ENCODE measurements at regions not wholly inside any gene's neighbourhood (a gene's known extent, or its start where the extent isn't known, plus 50 kb on each side); places are given as distances from the start of the nearest gene placed in this dataset.

DNA sequence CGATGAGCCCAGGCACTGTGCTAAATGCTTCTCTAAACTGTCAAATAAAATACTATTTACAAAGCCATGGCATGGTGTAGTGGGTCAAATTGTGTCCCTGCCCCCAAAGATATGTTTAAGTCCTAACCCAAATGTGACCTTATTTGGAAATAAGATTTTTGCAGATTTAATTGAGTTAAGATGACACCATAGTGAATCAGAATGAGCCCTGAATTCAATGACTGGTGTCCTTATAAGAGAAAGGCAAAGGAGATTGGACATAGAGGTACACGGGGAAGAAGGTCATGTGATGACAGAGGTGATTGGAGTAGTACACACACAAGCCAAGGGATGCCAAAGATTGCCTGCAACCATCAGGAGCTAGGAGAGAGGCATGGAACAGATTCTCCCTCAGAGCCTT, 121.6 kb upstream of the VEPH1 start:
- FAIRE-seq, result no peak
- Histone ChIP-seq H4K20me1 (replicated peaks in 1 of 2; ENCODE audit: control insufficient read depth in 1 of 2, insufficient read depth in 2 of 2, low read length in 2 of 2) (no peaks in the 10 kb centered on the region), H3K18ac (ENCODE audit: extremely low read depth, low read length) (no peak overlapping the region), H3K9ac (replicated peaks in 1 of 4; ENCODE audit: extremely low read depth in 1 of 4, low read depth in 3 of 4, low read length in 3 of 4) (no peak overlapping the region), H2BK12ac (ENCODE audit: low read depth, low read length) (no peak overlapping the region), H3K4me1 (replicated peaks in 1 of 4; ENCODE audit: control insufficient read depth in 3 of 4, insufficient read depth in 4 of 4, low read length in 3 of 4) (no peaks in the 10 kb centered on the region), H3K79me1 (ENCODE audit: low read depth, low read length) (no peaks in the 10 kb centered on the region), H3K23me2 (ENCODE audit: low read depth, low read length) (no peaks in the 10 kb centered on the region), H3K9me3 (ENCODE audit: insufficient read depth in 2 of 2, low read depth in 1 of 2, low read length in 1 of 2) (no peaks in the 10 kb centered on the region), H4K91ac (replicated peaks; ENCODE audit: insufficient read length, low read length) (no peak overlapping the region), H2AFZ (ENCODE audit: low read length) (no peak overlapping the region), H3K23ac (ENCODE audit: insufficient read length) (no peak overlapping the region), H4K8ac (ENCODE audit: extremely low read depth, insufficient read depth, low read length) (no peak overlapping the region), H3K56ac (replicated peaks; ENCODE audit: insufficient read length, low read depth, low read length) (no peak overlapping the region), H3K4ac (replicated peaks; ENCODE audit: insufficient read length, low read depth, low read length) (no peak overlapping the region), H2AK5ac (ENCODE audit: low read depth, low read length) (no peak overlapping the region), H3K27ac (ENCODE audit: low read depth, low read length) (no peak overlapping the region), H3K4me2 (ENCODE audit: insufficient read depth in 1 of 2, low read depth in 2 of 2, low read length in 2 of 2) (no peak overlapping the region), H3K79me2 (ENCODE audit: control insufficient read depth in 1 of 2, insufficient read depth in 2 of 2, low read length in 2 of 2) (no peaks in the 10 kb centered on the region), H2BK15ac (ENCODE audit: low read length) (no peak overlapping the region), H4K5ac (ENCODE audit: insufficient read length, low read depth, low read length) (no peak overlapping the region), H2BK20ac (ENCODE audit: low read length) (no peak overlapping the region), H3K4me3 (ENCODE audit: extremely low read depth in 1 of 4, insufficient read depth in 2 of 4, low read depth in 3 of 4, low read length in 4 of 4) (no peak overlapping the region), H3K14ac (ENCODE audit: insufficient read length) (no peak overlapping the region), H3K27me3 (replicated peaks in 1 of 4; ENCODE audit: control insufficient read depth in 3 of 4, extremely low read depth in 1 of 4, insufficient read depth in 3 of 4, low read length in 3 of 4) (no peaks in the 10 kb centered on the region), H2BK120ac (replicated peaks; ENCODE audit: low read depth, low read length) (no peak overlapping the region), H2BK5ac (ENCODE audit: low read depth, low read length) (no peak overlapping the region), H3K36me3 (ENCODE audit: control insufficient read depth in 2 of 4, insufficient read depth in 4 of 4, low read length in 3 of 4) (no peaks in the 10 kb centered on the region)
- ChIA-PET CTCF (ENCODE audit: partially characterized antibody) (interaction anchor here (3.4 kb wide), 1 partner anchor 18 kb away, joined by 16 read pairs; no protein-coding TSS in a partner anchor), POLR2A (ENCODE audit: partially characterized antibody) (no interaction called here)
- DNase-seq (ENCODE audit: low read depth in 1 of 2, low spot score in 2 of 2), result no peak
- WGBS, 2 experiments (ENCODE audit: extremely low coverage in 1 of 2, insufficient coverage in 1 of 2, insufficient read length in 1 of 2, insufficient replicate concordance in 2 of 2, low coverage in 1 of 2, low lambda C conversion rate in 2 of 2, missing lambda C conversion rate in 1 of 2), result 90% methylated on average over 2 of the region's 2 CpGs; no CpG with 5 or more reads in 1 of the 2 experiments
- TF ChIP-seq, protein P1, sequence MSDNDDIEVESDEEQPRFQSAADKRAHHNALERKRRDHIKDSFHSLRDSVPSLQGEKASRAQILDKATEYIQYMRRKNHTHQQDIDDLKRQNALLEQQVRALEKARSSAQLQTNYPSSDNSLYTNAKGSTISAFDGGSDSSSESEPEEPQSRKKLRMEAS (IDR thresholded peaks at IDR 0.05), result no peak
- TF ChIP-seq SIRT6 (IDR thresholded peaks at IDR 0.05; ENCODE audit: low read length) (no peak), SIN3A (conservative IDR thresholded peaks at IDR 0.05 in 1 of 2, IDR thresholded peaks at IDR 0.05 in 1 of 2; ENCODE audit: low read depth in 1 of 2, low read length in 2 of 2) (no peak), FOSL1 (IDR thresholded peaks at IDR 0.05; ENCODE audit: insufficient read depth, low read depth, low read length) (no peak), PHF8 (conservative IDR thresholded peaks at IDR 0.05; ENCODE audit: low read depth, low read length) (no peak), CTBP2 (IDR thresholded peaks at IDR 0.05; ENCODE audit: borderline replicate concordance, insufficient read depth, insufficient read length, low read length) (no peak), TBP (IDR thresholded peaks at IDR 0.05; ENCODE audit: low read depth, low read length) (no peak), RBBP5 (IDR thresholded peaks at IDR 0.05; ENCODE audit: borderline replicate concordance, low read depth, low read length) (no peak), CBX5 (IDR thresholded peaks at IDR 0.05; ENCODE audit: low read depth, low read length) (no peak), EP300 (IDR thresholded peaks at IDR 0.05; ENCODE audit: borderline replicate concordance in 1 of 2, low read depth in 2 of 2, low read length in 2 of 2) (no peak), CREB1 (IDR thresholded peaks at IDR 0.05) (no peak)
